ENCODE measurements at regions not wholly inside any gene's neighbourhood (a gene's known extent, or its start where the extent isn't known, plus 50 kb on each side); places are given as distances from the start of the nearest gene placed in this dataset.

DNA sequence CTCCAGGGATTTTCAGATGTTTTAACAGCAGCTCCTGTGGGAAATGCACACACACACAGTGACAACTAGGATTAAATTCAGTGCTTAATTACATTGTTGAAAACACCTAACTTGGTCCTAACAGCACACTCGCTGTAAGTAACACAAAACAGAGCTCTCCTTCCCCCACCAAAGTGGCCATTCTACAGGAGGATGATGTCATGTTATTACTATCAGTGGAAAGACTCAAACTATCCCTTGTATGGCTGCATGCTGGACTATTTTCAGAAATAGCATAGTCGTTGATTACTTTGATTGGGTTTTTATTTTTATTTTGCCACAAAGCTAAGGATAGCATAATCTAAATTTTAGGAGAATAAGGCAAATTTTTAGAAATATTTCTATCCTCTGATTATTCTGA is 406.3 kb downstream of the SPRY1 start:
- TF ChIP-seq, protein P1, sequence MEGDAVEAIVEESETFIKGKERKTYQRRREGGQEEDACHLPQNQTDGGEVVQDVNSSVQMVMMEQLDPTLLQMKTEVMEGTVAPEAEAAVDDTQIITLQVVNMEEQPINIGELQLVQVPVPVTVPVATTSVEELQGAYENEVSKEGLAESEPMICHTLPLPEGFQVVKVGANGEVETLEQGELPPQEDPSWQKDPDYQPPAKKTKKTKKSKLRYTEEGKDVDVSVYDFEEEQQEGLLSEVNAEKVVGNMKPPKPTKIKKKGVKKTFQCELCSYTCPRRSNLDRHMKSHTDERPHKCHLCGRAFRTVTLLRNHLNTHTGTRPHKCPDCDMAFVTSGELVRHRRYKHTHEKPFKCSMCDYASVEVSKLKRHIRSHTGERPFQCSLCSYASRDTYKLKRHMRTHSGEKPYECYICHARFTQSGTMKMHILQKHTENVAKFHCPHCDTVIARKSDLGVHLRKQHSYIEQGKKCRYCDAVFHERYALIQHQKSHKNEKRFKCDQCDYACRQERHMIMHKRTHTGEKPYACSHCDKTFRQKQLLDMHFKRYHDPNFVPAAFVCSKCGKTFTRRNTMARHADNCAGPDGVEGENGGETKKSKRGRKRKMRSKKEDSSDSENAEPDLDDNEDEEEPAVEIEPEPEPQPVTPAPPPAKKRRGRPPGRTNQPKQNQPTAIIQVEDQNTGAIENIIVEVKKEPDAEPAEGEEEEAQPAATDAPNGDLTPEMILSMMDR (IDR thresholded peaks at IDR 0.05 in 8 of 11, conservative IDR thresholded peaks at IDR 0.05 in 3 of 11) = no peak
- TF ChIP-seq POLR2A (IDR thresholded peaks at IDR 0.05) (no peak), POLR2AphosphoS5 (IDR thresholded peaks at IDR 0.05) (no peak)
